ENCODE measurements at regions not wholly inside any gene's neighbourhood (a gene's known extent, or its start where the extent isn't known, plus 50 kb on each side); places are given as distances from the start of the nearest gene placed in this dataset.

DNA sequence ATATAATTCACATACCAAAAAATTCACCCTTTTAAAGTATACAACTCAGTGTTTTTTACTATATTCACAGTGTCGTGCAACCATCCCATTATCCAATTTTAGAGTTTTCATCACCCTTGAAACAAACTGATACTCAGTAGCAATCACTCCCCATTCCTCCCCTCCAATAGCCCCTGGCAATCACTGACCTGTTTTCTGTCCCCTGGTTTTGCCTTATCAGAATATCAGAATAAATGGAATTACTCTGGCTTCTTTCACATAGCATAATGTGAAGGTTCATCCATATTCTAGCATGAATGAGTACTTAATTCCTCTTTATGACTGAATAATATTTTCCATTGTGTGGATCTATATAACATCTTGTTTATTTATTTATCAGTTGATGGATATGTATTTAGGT lies 153.2 kb downstream of the AASDH start:
- Mint-ChIP-seq H3K27me3 (peaks cover 0 to 4% (median 0%) of the 10 kb centered on the region in 3 donors), H3K4me3 (no peak overlapping the region), H3K9me3 (peaks cover 0 to 8% (median 4%) of the 10 kb centered on the region in 7 donors), H3K27ac (no peak overlapping the region), H3K4me1 (peaks cover 5 to 9% (median 6%) of the 10 kb centered on the region in 3 donors), H3K36me3 (no peaks in the 10 kb centered on the region)
- ATAC-seq (ENCODE audit: low read depth in 2 of 2) (no peak), DNase-seq (no peak)

DNA sequence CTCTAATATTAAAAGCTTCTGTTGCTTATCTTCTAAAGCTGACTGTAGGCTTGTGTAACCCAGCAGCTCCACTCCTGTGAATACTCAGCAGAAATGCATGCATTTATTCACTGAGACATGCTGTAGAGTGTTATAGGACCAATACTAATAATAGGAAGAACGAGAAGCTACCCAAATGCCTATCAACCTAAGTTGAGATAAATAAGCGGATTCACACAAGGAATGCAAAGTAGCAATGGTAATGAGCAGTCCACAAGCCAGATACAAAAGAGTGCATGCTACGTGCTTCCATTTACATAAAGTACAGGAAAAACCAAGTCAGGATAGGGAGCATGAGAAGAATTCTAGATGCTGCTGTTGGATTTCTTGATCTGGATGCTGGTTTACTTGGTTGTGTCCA lies 155.9 kb downstream of the AASDH start:
- ATAC-seq (ENCODE audit: low read depth in 2 of 2) (no peak), DNase-seq (no peak)
- H3K36me3 Mint-ChIP-seq, result no peaks in the 10 kb centered on the region
- H3K27ac Mint-ChIP-seq, result no peak overlapping the region
- peaks cover 0 to 7% (median 4%) of the 10 kb centered on the region in 3 donors for H3K27me3 Mint-ChIP-seq
- peaks cover 0 to 17% (median 6%) of the 10 kb centered on the region in 7 donors for H3K9me3 Mint-ChIP-seq
- no peak overlapping the region for H3K4me3 Mint-ChIP-seq
- peaks cover 5 to 9% (median 6%) of the 10 kb centered on the region in 3 donors for H3K4me1 Mint-ChIP-seq

GRCh38 chr4:56229947-56230346 lies 157.3 kb downstream of the AASDH start:
- ATAC-seq (ENCODE audit: low read depth in 2 of 2), result peak in 1 of 2 donors; percentile 30
- Mint-ChIP-seq H3K4me3 (no peak overlapping the region), H3K4me1 (peaks cover 5 to 9% (median 6%) of the 10 kb centered on the region in 3 donors), H3K27me3 (peaks cover 0 to 7% (median 4%) of the 10 kb centered on the region in 3 donors), H3K27ac (no peak overlapping the region), H3K9me3 (peaks cover 0 to 17% (median 6%) of the 10 kb centered on the region in 7 donors), H3K36me3 (no peaks in the 10 kb centered on the region)
- DNase-seq, result no peak

DNA sequence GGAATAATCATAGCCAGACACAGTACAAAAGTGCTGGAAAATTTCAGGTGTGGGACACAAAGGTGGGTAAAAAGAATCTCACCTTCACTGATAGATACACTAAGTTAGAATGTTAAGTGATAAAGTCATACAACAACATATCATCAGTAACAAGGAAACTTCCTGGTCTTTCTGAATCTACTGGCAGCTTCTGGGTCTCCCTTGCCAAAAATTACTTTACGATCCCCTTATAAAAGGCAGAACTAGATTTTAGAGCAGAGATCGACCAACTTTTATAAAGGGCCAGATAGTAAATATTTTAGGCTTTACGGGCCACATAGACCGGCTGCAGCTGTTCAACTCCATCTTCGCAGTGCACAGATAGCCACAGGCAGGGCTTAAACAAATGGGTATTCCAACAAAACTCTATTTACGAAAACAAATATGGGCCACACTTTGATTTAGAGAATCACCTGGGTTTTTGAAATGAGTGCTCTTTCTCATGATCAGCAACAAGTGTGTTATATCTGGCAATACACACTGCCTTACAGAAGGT lies 159.9 kb downstream of the AASDH start:
- ATAC-seq (ENCODE audit: low read depth in 2 of 2) (no peak), DNase-seq (no peak)
- H3K9me3 Mint-ChIP-seq, result peaks cover 0 to 15% (median 6%) of the 10 kb centered on the region in 7 donors
- H3K4me1 Mint-ChIP-seq, result peaks cover 5 to 9% (median 6%) of the 10 kb centered on the region in 3 donors
- no peak overlapping the region for H3K4me3 Mint-ChIP-seq
- H3K27me3 Mint-ChIP-seq, result peaks cover 0 to 7% (median 3%) of the 10 kb centered on the region in 3 donors
- H3K27ac Mint-ChIP-seq, result no peak overlapping the region
- no peaks in the 10 kb centered on the region for H3K36me3 Mint-ChIP-seq

DNA sequence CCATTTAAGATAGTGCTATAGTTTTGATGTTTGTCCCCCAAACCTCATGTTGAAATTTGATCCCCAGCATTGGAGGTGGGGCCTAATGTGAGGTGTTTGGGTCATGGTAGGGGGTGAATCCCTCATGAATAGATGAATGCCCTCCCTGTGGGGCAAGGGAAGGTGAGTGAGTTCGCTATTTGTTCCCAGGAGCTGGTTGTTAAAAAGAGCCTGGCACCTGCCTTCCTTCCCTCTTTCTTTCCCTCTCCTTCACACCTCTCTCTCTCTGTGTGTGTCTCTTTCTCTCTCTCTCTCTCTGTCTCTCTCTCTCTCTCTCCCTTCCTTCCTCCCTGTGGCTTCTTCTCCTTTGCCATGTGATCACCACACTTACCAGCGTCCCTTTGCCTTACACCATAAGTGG lies 160.7 kb downstream of the AASDH start:
- H3K27me3 Mint-ChIP-seq, result peaks cover 0 to 7% (median 0%) of the 10 kb centered on the region in 3 donors
- no peaks in the 10 kb centered on the region for H3K36me3 Mint-ChIP-seq
- peak overlapping the region in 1 of 6 donors; percentile 44 for H3K27ac Mint-ChIP-seq
- H3K4me1 Mint-ChIP-seq, result peaks cover 5 to 9% (median 6%) of the 10 kb centered on the region in 3 donors
- ATAC-seq (ENCODE audit: low read depth in 2 of 2) (no peak), DNase-seq (no peak)
- H3K9me3 Mint-ChIP-seq, result peaks cover 0 to 9% (median 3%) of the 10 kb centered on the region in 7 donors
- no peak overlapping the region for H3K4me3 Mint-ChIP-seq

GRCh38 chr4:56224641-56225040 lies 162.7 kb downstream of the AASDH start:
- no peaks in the 10 kb centered on the region for H3K36me3 Mint-ChIP-seq
- peaks cover 0 to 7% (median 0%) of the 10 kb centered on the region in 3 donors for H3K27me3 Mint-ChIP-seq
- no peak overlapping the region for H3K27ac Mint-ChIP-seq
- DNase-seq (no peak), ATAC-seq (ENCODE audit: low read depth in 2 of 2) (no peak)
- H3K4me3 Mint-ChIP-seq, result no peak overlapping the region
- peaks cover 0 to 2% (median 0%) of the 10 kb centered on the region in 3 donors for H3K4me1 Mint-ChIP-seq
- H3K9me3 Mint-ChIP-seq, result peaks cover 0 to 9% (median 3%) of the 10 kb centered on the region in 7 donors

- Mint-ChIP-seq H3K27ac (no peak overlapping the region), H3K36me3 (no peaks in the 10 kb centered on the region), H3K27me3 (peaks cover 0 to 7% (median 0%) of the 10 kb centered on the region in 3 donors), H3K4me3 (no peak overlapping the region), H3K9me3 (peaks cover 0 to 3% (median 0%) of the 10 kb centered on the region in 7 donors), H3K4me1 (no peaks in the 10 kb centered on the region)
- DNase-seq, result no peak
- no peak for ATAC-seq (ENCODE audit: low read depth in 2 of 2)
These were observed 164.8 kb downstream of the AASDH start for GRCh38 chr4:56222514-56222913.

- H3K9me3 Mint-ChIP-seq, result no peaks in the 10 kb centered on the region
- no peak for ATAC-seq (ENCODE audit: low read depth in 2 of 2)
- no peak overlapping the region for H3K4me3 Mint-ChIP-seq
- DNase-seq, result no peak
- no peaks in the 10 kb centered on the region for H3K27me3 Mint-ChIP-seq
- no peaks in the 10 kb centered on the region for H3K36me3 Mint-ChIP-seq
- no peak overlapping the region for H3K27ac Mint-ChIP-seq
- H3K4me1 Mint-ChIP-seq, result no peaks in the 10 kb centered on the region
These were observed 167.0 kb downstream of the AASDH start for GRCh38 chr4:56220261-56220660.

GRCh38 chr4:56219447-56219846 lies 167.8 kb downstream of the AASDH start:
- Mint-ChIP-seq H3K27me3 (no peaks in the 10 kb centered on the region), H3K27ac (no peak overlapping the region), H3K9me3 (no peaks in the 10 kb centered on the region), H3K4me3 (no peak overlapping the region), H3K36me3 (no peaks in the 10 kb centered on the region), H3K4me1 (no peaks in the 10 kb centered on the region)
- DNase-seq (no peak), ATAC-seq (ENCODE audit: low read depth in 2 of 2) (no peak)

DNA sequence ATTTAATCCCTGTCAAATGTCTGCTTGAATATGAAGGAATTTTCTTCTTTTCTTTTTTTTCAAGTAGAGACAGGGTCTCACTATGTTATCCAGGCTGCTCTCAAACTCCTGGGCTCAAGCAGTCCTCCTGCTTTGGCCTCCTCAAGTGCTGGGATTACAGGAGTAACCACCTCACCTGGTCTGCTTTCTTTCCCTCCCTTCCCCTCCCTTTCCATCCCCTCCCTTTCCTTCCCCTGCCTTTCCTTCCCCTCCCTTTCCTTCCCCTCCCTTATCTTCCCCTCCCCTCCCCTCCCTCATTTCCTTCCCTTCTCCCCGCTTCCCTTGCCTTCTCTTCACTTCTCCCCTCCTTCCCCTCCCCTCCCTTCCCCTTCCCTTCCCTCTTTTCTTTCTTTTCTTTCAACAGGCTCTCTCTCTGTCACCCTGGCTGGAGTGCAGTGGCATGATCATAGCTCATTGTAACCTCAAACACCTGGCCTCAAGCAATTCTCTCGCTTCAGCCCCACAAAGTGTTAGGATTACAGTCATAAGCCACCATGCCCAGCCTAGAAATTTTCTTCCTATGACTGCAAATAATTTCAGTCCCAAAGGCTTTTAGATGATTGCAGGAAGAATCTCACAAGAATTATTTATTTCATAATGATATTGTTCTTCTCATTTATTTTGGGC lies 168.9 kb downstream of the AASDH start:
- DNase-seq (no peak), ATAC-seq (ENCODE audit: low read depth in 2 of 2) (no peak)
- Mint-ChIP-seq H3K36me3 (no peaks in the 10 kb centered on the region), H3K27ac (no peak overlapping the region), H3K9me3 (no peaks in the 10 kb centered on the region), H3K4me1 (no peaks in the 10 kb centered on the region), H3K27me3 (no peaks in the 10 kb centered on the region), H3K4me3 (no peak overlapping the region)

DNA sequence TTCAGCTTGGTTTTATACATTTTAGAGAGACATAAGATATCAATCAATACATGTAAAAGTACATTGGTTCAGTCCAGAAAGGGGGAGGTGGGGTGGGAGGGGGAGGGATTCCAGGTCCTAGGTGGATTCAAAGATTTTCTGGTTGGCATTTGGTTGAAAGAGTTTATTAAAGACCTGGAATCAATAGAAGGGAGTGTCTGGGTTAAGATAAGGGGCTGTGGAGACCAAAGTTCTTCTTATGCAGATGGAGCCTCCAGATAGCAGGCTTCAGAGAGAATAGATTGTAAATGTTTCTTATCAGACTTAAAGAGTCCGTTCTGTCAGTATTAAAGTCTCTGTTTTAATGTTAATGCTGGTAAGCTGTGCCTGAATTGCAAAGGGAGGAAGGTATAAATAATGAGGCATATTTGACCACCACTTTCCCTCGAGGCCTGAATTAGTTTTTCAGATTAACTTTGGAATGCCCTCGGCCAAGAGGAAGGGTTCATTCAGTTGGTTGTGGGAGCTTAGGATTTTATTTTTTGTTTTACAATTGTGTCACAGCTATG lies 169.9 kb downstream of the AASDH start:
- no peak for ATAC-seq (ENCODE audit: low read depth in 2 of 2)
- Mint-ChIP-seq H3K4me1 (no peaks in the 10 kb centered on the region), H3K27ac (no peak overlapping the region), H3K27me3 (no peaks in the 10 kb centered on the region), H3K36me3 (no peaks in the 10 kb centered on the region), H3K4me3 (no peak overlapping the region), H3K9me3 (peaks cover 0 to 3% (median 0%) of the 10 kb centered on the region in 7 donors)
- no peak for DNase-seq

DNA sequence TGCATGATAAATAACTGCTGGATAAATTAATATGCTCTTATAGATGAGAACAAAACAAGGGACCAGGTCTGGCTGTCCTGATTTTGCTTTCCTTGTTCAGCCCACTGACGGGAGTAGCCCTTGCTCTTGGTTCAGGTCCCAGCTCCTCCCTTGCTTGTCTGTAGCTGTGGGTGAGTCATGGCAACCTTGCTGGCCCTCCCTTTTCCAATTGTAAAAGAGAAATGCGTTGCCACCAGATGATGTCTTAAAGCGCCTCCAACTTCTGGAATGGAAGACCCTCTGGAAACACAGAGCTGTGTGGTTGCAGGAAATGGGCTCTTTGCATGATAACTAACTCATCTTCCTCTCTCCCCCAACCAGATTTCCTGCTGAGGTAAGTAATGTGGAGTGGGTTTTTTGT lies 171.4 kb downstream of the AASDH start:
- no peak for DNase-seq
- H3K4me1 Mint-ChIP-seq, result no peaks in the 10 kb centered on the region
- H3K9me3 Mint-ChIP-seq, result peaks cover 7 to 12% (median 11%) of the 10 kb centered on the region in 7 donors
- no peak for ATAC-seq (ENCODE audit: low read depth in 2 of 2)
- H3K27ac Mint-ChIP-seq, result peak overlapping the region in 1 of 6 donors; percentile 43
- no peaks in the 10 kb centered on the region for H3K27me3 Mint-ChIP-seq
- H3K36me3 Mint-ChIP-seq, result peaks cover 0 to 10% of the 10 kb centered on the region in 2 donors
- peak overlapping the region in 1 of 8 donors; percentile 47 for H3K4me3 Mint-ChIP-seq

DNA sequence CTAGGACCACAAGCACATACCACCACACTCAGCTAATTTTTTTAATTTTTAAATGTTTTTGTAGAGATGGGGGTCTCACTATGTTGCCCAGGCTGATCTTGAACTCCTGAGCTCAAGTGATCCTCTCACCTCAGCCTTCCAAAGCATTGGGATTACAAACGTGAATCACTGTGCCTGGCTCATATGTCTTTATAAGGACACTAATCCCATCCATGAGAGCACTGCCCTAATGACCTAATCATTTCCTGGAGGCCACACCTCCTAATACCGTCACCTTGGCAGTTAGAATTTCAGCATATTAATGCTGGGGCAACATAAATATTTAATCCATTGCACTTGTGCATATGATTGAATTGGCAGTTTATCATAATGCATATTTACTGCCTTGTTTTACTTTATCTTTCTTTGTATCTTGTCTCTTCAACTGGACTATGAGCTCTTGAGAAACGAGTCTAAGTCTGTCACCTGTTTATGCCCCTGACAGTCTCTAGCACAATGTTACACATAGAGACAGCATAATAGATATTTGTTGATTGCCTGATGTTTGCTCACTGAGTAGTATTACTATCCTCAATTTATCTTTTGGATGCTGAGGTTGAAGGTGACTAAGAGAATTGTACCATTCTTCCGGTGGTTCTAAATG lies 172.0 kb downstream of the AASDH start:
- H3K27me3 Mint-ChIP-seq, result no peaks in the 10 kb centered on the region
- H3K9me3 Mint-ChIP-seq, result peaks cover 9 to 17% (median 11%) of the 10 kb centered on the region in 7 donors
- ATAC-seq (ENCODE audit: low read depth in 2 of 2), result no peak
- H3K36me3 Mint-ChIP-seq, result peaks cover 0 to 14% of the 10 kb centered on the region in 2 donors
- H3K4me1 Mint-ChIP-seq, result no peaks in the 10 kb centered on the region
- H3K27ac Mint-ChIP-seq, result no peak overlapping the region
- no peak overlapping the region for H3K4me3 Mint-ChIP-seq
- no peak for DNase-seq

DNA sequence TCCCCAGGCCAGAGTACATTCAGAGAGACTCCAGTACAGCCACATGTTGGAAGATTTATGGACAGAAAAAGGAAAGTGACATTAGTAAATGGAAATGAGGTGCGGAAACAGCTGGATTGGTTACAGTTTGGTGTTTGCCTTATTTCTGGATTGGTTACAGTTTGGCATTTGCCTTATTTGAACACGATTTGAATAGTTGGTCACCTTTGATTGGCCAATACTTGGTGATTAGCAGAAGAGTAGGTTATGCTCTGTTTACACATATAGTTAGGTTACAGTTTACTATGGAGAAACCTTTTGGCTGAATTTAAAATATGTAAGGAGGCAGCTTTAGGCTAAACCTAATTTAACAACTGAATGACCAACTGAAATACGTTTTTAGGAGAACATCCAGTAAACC lies 173.7 kb downstream of the AASDH start:
- no peaks in the 10 kb centered on the region for H3K4me1 Mint-ChIP-seq
- H3K27ac Mint-ChIP-seq, result no peak overlapping the region
- DNase-seq, result no peak
- H3K4me3 Mint-ChIP-seq, result no peak overlapping the region
- no peaks in the 10 kb centered on the region for H3K27me3 Mint-ChIP-seq
- no peak for ATAC-seq (ENCODE audit: low read depth in 2 of 2)
- H3K9me3 Mint-ChIP-seq, result peaks cover 9 to 19% (median 11%) of the 10 kb centered on the region in 7 donors
- peaks cover 0 to 14% of the 10 kb centered on the region in 2 donors for H3K36me3 Mint-ChIP-seq

Measured in naive B cell (primary cell).